Neural crest cell (in vitro differentiated cells): ENCODE measurements at regions not wholly inside any gene's neighbourhood (a gene's known extent, or its start where the extent isn't known, plus 50 kb on each side); places are given as distances from the start of the nearest gene placed in this dataset.

Source experiments
- DNase-seq: peaks from one replicate; pipeline ENCODE4 v3.0.0; 2021; ENCODE audit warnings: low read depth, mixed read lengths, low spot score
- H3K27ac Mint-ChIP-seq: one replicate; pipeline ENCODE4 v1.8.0; 2021; ENCODE audit warnings: mild to moderate bottlenecking, mixed read lengths; ENCODE audit not compliant: unreplicated experiment
- H3K27me3 Mint-ChIP-seq: 2 replicates; pipeline ENCODE4 v1.8.0; 2021; ENCODE audit warnings: low read depth, mild to moderate bottlenecking, mixed read lengths
- H3K36me3 Mint-ChIP-seq: 2 replicates; pipeline ENCODE4 v1.8.0; 2021; ENCODE audit warnings: low read depth, mild to moderate bottlenecking, mixed read lengths
- H3K4me1 Mint-ChIP-seq: 2 replicates; pipeline ENCODE4 v1.8.0; 2021; ENCODE audit warnings: mixed read lengths
- H3K4me3 Mint-ChIP-seq: one replicate; pipeline ENCODE4 v1.8.0; 2021; ENCODE audit warnings: mild to moderate bottlenecking, mixed read lengths
- H3K9me3 Mint-ChIP-seq: 2 replicates; pipeline ENCODE4 v1.8.0; 2021; ENCODE audit warnings: mixed read lengths
- CTCF ChIP-seq: fragments of 200-600 bp; sonication (generic); conservative IDR thresholded peaks from 2 replicates; pipeline ENCODE4 v1.5.0; 2021; ENCODE audit warnings: antibody characterized with exemption, mild to moderate bottlenecking

GRCh38 chr14:101043891-101044290, 140.4 kb upstream of the RTL1 start:
- peaks cover 2% of the 10 kb centered on the region for H3K9me3 Mint-ChIP-seq
- peaks cover 2% of the 10 kb centered on the region for H3K27me3 Mint-ChIP-seq
- TF ChIP-seq CTCF: no peak
- H3K36me3 Mint-ChIP-seq: no peaks in the 10 kb centered on the region
- DNase-seq: no peak
- no peaks in the 10 kb centered on the region for H3K4me1 Mint-ChIP-seq
- no peak overlapping the region for H3K27ac Mint-ChIP-seq
- H3K4me3 Mint-ChIP-seq: no peak overlapping the region

- H3K9me3 Mint-ChIP-seq: peaks cover 2% of the 10 kb centered on the region
- TF ChIP-seq CTCF: no peak
- H3K27me3 Mint-ChIP-seq: peaks cover 2% of the 10 kb centered on the region
- H3K27ac Mint-ChIP-seq: no peak overlapping the region
- no peak for DNase-seq
- H3K4me3 Mint-ChIP-seq: no peak overlapping the region
- H3K4me1 Mint-ChIP-seq: no peaks in the 10 kb centered on the region
- no peaks in the 10 kb centered on the region for H3K36me3 Mint-ChIP-seq
Measured at GRCh38 chr14:101044741-101045140, 141.2 kb upstream of the RTL1 start.

- no peak overlapping the region for H3K27ac Mint-ChIP-seq
- H3K36me3 Mint-ChIP-seq: no peaks in the 10 kb centered on the region
- no peaks in the 10 kb centered on the region for H3K4me1 Mint-ChIP-seq
- no peaks in the 10 kb centered on the region for H3K9me3 Mint-ChIP-seq
- peaks cover 2% of the 10 kb centered on the region for H3K27me3 Mint-ChIP-seq
- H3K4me3 Mint-ChIP-seq: no peak overlapping the region
- no peak for DNase-seq
- TF ChIP-seq CTCF: no peak
Measured at GRCh38 chr14:101045511-101045910, 142.0 kb upstream of the RTL1 start.

- no peak for DNase-seq
- H3K4me3 Mint-ChIP-seq: no peak overlapping the region
- no peaks in the 10 kb centered on the region for H3K4me1 Mint-ChIP-seq
- no peak for TF ChIP-seq CTCF
- peaks cover 2% of the 10 kb centered on the region for H3K27me3 Mint-ChIP-seq
- H3K27ac Mint-ChIP-seq: no peak overlapping the region
- no peaks in the 10 kb centered on the region for H3K36me3 Mint-ChIP-seq
- H3K9me3 Mint-ChIP-seq: no peaks in the 10 kb centered on the region
Measured at GRCh38 chr14:101046071-101046470, 142.5 kb upstream of the RTL1 start.

- H3K9me3 Mint-ChIP-seq: no peaks in the 10 kb centered on the region
- TF ChIP-seq CTCF: no peak
- DNase-seq: no peak
- no peaks in the 10 kb centered on the region for H3K4me1 Mint-ChIP-seq
- peaks cover 2% of the 10 kb centered on the region for H3K27me3 Mint-ChIP-seq
- no peak overlapping the region for H3K27ac Mint-ChIP-seq
- H3K36me3 Mint-ChIP-seq: no peaks in the 10 kb centered on the region
- H3K4me3 Mint-ChIP-seq: no peak overlapping the region
Measured at GRCh38 chr14:101047326-101047725, 143.8 kb upstream of the RTL1 start.

GRCh38 chr14:101048766-101049165, 145.2 kb upstream of the RTL1 start:
- Mint-ChIP-seq H3K4me3 (no peak overlapping the region), H3K9me3 (no peaks in the 10 kb centered on the region), H3K4me1 (no peaks in the 10 kb centered on the region), H3K36me3 (no peaks in the 10 kb centered on the region), H3K27me3 (peaks cover 2% of the 10 kb centered on the region), H3K27ac (no peak overlapping the region)
- TF ChIP-seq CTCF: no peak
- DNase-seq: no peak
